HG03175 (cell line): ENCODE measurements at regions not wholly inside any gene's neighbourhood (a gene's known extent, or its start where the extent isn't known, plus 50 kb on each side); places are given as distances from the start of the nearest gene placed in this dataset.

Experiments used
- ATAC-seq: cut with Tn5 transposase; IDR thresholded peaks from one replicate; pipeline ENCODE4 v1.9.1; 2021; ENCODE audit warnings: mild to moderate bottlenecking, moderate library complexity; ENCODE audit not compliant: unreplicated experiment

DNA sequence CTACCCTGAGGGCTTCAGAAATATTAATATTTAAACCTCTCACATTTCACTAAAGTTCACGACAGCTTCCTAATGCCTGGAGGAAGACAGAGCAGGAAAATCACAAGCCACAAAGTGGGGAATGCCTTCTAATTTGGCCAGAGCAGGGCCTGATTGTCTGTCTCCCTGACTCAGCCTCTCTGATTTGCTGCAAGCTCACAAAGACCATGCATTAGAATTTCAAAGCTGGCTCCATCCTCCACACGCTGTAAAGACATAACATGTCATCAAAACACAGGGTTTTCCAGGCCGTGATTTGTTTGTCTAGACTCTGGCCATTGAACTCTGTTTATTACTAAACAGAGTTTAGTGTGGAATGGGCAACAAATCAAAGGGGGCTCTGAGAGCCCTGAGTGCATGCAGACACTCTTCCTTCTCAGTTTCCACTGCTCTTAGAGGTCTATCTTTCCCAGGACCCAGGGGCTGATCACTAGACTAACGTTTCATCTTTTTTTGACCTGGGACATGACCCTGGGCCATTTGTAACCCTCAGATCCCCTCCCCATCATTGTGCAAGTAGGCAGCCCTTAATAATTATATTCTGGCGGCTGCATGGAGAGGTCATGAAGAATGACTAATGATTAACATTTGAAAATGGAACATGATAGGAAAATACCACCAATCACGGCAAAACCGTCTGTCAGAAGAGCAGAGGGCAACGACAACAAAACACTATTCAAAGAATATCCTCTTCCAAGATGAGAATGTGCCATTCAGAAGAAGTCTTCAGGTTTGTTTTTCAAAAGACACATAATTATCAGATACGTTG is 140.2 kb downstream of the ENC1 start:
- ATAC-seq, result no peak

DNA sequence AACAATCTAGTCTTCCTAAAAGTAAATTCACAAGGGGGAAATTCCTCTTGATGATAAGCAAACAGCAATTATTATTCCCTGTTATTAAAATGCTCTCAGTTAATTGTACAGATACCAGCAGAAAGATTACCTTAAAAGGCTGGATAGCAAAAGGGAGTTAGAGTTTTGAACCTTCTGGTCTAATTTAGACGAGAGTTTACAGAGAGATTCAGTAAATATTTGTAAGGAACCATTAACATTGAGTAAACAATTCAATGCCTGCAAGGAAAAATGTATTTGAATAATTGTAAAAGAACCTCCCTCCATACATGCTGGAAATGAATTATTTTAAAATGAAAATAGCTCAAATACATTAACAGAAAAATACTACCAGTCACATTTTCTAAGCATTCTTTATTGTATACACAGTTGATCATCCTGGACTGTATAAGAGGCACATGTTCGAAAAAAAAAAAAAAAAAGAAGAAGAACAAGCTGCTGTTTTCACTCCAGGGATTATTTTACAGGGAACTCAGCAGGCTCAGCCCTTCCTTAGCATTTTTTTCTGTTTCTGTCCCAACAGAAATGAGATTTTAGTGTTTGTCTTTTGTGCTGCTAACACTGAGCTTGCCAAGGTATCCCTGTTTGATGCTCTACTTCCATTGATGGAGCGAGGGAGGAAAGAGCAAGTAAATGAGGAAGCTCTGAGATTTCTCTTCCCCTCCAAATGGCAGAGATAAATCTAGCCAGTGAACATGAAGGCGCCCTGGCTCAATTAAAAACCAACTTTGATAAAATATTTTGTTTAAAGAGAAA is 141.1 kb downstream of the ENC1 start:
- no peak for ATAC-seq

DNA sequence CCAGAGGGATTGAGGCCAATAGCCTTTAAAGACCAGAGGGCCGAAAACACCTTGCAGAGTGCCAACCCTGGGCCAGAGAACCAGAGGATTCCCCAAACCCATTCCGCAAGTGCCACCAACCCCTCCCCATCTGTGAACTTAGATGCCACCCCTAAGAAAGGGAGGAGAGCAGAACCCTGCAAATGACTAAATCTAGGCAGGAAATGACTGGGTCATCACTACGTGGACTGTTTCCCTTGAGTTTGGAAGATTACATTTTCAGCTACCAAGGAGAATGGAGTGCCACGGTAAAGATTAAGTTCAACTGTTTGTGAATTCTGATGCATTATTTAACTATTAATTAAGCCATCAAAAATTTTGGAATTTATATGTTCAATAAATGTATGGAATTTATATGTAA is 142.8 kb downstream of the ENC1 start:
- ATAC-seq, result no peak

DNA sequence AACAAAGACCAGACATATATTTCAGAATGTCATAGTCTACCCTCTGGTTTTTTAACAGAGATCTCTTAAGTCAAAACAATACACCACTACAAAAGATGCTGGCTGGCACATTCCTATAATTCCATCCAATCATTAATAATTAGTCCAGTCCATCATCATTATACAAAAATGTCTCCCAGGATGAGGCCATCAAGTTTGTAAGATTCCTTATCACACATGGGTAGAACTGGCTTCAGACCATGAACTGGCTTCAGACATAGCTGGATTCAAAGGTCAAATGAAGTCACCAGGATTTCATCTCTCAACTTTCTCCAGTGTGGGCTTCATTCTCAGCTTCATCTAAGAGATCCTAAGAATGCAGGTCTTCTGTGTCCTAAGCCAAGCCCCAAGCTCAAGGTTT is 147.1 kb downstream of the ENC1 start:
- no peak for ATAC-seq

DNA sequence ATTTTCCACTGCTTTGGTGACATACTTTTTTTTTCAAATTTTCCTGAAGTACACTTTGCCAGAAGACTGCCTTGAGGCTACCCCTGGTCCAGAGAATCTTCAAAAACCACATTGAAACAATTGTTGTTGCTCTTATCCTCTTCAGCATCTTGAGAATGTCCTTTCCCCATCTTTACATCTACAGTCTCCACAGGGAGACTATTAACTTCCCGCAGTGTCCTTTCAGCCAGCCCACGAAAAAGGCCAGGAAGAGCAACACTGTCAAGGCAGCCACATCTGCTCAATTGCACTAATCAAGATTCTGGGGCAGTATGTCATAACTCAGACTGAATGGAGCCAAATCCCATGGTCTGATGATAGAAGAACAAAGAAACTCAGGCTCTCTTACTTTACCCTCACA is 148.3 kb downstream of the ENC1 start:
- ATAC-seq, result no peak

DNA sequence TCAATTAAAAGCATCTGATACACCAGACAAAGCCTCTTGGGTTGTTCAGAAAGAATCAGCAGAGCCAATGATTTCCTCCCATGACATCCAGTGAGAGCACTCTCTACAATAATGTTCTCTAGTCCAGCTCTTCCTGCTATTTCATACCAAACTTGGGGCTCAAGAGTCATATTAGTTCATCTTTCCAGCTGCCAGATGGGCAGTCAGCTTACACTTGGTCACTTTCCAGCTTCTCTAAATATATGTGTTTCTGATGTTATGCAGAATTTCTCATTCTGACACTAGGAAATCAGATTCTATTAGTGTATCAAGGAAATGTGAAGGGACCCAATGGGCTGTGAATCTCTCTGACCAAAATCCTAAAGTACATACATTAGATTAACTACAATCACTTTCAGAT is 148.9 kb downstream of the ENC1 start:
- ATAC-seq, result no peak

DNA sequence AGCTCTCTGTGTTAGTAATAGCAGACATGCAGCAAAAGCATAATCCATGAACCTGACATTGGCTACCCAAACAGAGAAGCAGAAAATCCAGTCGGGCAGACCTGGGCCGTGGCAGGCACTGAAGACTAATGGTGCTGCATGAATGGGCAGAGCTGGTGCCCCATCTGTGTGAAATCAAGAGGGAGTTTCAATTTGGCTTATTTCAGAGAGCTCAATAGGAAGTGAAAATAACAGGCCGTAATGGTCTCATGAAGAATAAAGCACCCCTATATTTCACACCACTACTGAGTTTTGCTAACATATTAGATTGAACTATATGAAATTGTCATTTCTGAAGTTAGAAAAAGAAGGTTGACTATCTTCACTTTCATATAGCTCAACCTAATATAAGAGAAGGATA is 149.7 kb downstream of the ENC1 start:
- peak; percentile 98 for ATAC-seq

DNA sequence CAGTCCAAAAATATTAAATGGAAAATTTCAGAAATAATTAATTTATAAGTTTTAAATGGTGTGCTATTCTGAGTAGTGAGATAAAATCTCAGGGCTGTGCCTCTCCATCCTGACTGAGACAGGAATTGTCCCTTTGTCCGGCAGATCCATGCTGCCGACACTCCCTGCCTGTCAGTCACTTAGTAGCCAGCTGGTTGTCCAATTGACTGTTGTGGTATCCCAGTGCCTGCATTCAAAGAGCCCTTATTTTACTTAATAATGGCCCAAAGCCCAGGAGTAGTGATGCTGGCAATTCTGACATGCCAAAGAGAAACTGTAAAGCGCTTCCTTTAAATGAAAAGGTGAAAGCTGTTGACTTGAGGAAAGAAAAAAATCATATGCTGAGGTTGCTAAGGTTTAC is 157.5 kb downstream of the ENC1 start:
- no peak for ATAC-seq

DNA sequence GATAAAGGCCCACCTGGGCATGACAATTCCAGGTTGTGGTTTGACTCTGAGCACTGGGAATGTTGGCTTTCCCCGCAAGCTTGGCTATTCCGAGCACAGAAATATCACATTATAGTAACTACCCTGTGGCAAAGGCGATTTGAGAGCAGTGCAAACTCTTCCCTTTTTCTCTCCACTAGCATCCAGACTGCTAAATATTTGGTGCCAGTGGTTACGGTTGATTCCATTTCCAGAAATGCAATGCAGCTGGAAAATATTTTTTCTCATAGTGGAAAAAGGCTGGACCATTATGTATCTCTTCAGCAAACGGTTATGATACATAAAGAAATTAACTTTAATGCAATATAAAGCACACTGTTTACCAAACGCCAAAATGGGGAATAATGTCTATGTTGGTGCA is 158.0 kb downstream of the ENC1 start:
- ATAC-seq, result no peak

DNA sequence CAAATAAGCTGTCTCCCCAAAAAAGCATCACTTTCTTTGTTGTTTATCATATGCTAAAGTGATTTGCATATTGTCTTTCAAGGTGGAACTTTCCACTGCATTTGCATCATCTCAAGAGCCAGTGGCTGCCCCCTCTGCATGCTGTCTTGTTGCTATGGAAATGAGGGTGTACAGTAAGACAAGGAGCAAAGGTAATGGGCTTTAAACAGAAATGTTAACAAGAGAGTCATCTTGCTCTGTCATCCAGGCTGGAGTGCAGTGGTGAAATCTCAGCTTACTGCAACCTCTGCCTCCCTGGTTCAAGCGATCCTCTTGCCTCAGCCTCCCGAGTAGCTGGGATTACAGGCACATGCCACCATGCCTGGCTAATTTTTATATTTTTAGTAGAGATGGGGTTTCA is 159.2 kb downstream of the ENC1 start:
- ATAC-seq, result peak; percentile 91

DNA sequence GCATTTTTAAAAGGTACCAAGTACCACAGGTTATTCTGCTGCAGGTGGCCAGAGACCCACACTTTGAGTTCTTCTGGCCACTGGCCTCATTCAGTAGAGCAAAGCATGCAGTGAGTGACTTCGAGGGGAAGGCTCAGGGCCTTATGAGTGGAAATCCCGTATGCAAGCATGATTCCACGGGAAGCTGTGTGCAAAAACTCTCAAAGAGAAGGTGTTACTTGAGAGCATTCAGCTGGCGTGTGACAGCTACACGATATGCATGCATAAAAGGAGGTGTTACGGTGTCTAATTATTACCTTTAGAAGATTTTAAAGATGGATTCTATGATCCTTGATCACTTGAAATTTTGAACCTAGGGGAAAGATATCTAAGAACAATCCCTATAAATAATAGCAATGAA is 160.3 kb downstream of the ENC1 start:
- ATAC-seq, result no peak

DNA sequence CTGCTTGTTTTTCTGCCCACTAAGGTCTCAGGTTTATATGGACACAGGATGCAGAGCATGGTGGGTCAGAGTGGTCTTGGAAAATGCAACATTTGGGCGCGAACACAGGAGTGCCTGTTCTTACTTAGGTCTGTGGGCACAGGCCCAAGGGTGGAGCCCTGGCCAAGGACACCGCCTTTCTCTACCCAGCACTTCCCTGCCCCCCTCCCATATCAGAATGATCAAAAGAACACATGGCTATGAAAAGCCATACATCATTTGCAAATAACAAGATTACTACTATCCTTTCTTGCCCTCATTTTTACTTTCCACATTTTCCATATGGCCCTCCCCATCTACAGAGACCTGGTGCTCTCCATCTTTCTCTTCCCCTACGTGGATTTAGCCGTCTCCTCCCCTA is 162.2 kb downstream of the ENC1 start:
- no peak for ATAC-seq

DNA sequence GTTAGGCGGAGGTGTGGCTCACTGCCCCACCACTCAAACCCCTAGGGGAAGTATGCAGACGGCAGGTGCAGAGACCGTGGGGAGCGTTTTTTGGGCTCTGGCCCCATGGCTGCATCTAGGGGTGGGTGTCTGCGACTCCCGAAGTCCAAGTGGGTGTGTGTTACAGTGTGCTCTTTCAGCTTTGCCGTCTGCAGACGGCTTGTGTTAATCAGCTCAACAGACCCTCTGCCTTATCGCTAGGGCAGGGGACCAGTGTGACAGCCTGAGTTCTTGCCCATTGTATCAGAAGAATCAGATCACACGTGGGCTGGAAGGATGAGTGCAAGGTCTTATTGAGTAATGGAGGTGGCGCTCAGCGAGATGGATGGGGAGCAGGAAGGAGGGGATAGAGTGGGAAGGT is 162.8 kb downstream of the ENC1 start:
- no peak for ATAC-seq

DNA sequence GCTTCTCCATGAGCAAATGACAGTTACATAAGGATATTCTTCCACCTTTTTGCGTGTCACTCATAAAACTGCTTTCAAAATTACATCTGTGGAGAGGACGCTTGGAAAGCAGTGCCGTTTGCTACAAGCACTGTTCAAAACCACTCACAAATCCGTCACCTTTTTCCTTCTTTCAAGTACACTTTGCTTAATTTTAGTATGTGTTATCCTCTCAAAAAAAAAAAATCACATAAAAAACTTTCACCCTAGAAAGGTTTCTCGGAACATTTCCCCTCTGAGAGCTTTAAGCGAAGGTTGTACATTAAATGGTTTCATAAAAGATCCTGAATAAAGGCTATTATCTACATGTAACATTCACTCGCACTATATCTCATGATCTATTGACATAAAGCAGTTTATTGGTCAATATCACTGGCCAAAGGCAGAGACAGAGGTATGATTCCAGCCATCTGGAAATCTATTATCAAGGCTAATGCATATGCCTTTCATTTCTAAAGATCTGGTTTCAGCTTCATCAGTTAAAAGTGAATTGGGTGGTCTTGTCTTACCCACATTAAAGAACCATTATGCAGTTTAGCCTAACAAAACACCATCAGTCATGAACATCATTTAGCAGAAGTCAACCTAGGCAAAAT is 163.6 kb downstream of the ENC1 start:
- ATAC-seq, result no peak

DNA sequence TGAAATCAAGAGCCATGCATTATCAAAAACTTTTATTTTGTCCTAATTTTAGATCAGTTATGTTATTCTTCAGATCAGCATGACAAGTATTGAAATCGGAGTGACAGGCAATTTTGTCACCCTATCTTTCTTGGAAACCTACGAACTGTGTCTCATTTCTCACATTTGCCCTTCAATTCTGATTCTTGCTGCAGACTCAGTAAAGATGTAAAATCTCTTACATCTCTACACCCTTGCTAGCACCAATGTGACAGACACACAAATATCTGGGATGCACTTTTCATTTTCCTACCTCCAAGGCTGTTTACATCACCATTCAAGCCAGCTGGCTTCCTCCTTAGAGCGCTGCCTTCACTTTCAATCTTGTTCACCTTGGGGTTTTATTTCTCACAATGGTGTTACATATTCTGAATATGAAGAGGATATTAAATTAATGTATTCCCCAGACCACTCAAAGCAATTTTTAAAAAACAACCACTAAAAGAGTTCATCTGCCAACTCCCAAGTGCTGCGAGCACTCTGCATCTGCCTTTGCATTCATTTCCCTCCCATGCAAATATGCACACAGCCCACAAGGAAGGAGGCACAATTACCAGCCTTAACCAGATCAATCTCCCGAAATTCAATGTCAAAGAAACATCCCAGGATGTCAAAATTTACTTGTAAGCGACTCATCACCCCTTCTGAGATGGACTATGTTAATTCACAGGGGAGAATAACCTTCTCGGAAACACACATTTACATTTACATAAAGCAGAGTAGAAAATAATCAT is 164.3 kb downstream of the ENC1 start:
- ATAC-seq, result no peak

DNA sequence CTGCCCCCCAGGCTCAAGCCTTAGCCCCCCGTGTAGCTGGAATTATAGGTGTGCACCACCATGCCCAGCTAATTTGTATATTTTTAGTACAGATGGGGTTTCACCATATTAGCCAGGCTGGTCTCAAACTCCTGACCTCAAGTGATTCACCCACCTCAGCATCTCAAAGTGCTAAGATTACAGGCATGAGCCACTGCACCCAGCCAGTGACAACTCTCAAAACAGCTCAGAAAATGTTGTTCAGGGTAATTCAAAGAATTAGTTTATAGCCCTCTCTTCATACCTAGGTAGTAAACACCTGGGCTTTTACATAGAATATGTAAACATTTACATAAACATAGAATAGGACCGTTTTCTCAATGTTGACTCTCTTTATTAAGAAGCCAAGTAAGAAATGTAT is 168.7 kb downstream of the ENC1 start:
- no peak for ATAC-seq

DNA sequence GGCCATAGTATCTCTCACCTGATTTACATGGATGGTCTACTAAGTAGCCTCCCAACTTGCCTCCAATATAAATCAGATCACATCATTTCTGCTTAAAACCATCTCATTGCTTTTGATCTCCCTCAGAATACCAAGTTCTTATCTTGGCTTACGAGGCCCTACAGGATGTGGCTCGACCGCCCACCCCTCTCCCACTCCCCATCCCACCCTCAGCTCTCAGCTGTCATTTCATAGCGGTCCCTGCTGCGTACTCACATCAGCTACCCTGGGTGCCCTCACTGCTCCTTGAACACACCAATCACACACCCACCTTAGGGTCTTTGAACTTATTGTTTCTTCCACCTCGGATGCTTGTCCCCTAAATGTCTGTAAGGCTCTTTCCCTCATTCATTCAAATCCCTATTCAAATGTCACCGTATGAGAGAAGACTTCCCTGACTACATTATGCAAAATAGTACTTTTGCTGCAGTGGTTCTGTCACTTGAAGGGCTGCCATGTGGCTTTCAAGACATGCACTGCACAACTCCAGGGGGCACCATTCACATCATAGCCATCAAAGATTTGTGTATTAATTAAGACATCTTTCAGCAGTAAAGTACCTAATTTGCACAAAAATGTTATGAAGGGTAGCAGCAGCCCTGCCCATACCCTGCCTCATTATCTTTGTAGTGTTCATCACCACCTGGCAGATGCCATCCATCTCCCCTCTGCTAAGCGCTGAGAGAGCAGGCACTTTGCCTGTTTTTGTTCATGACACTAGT is 171.1 kb downstream of the ENC1 start:
- no peak for ATAC-seq

DNA sequence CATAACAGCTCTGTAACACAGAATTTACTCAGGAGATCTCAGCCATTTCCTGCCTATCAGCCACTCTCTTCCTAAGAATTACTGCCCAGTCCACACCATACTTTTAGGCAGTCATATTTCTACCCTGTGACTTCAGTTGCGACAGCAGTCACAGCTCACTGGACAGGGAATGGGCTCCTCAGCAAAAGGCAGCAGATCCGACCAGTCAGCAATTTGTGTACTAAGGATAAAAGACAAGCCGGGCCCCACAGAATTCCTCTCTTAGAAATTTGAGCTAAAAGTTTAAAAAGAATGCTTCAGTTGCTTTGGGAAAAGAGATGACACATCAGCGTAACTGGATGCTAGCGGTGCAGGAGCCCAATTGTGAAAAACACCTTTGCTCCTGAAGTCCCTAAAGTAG is 172.1 kb downstream of the ENC1 start:
- ATAC-seq, result no peak

DNA sequence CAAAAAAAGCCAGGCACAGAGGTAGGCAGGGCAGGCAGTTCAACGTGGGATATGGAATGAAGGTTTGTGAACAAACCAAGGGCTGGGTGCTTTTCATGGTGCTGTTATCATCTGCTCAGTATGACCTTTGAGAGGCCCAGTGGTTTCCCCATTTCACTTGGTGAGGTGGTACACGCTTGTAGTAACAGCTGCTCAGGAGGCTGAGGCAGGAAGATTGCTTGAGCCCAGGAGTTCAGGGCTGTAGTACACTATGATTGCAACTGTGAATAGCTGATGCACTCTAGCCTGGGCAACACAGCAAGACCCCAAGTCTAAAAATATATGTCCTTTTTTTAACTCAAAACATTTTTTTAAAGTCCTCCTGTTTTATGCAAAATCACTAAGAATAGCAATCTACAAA is 174.8 kb downstream of the ENC1 start:
- no peak for ATAC-seq

DNA sequence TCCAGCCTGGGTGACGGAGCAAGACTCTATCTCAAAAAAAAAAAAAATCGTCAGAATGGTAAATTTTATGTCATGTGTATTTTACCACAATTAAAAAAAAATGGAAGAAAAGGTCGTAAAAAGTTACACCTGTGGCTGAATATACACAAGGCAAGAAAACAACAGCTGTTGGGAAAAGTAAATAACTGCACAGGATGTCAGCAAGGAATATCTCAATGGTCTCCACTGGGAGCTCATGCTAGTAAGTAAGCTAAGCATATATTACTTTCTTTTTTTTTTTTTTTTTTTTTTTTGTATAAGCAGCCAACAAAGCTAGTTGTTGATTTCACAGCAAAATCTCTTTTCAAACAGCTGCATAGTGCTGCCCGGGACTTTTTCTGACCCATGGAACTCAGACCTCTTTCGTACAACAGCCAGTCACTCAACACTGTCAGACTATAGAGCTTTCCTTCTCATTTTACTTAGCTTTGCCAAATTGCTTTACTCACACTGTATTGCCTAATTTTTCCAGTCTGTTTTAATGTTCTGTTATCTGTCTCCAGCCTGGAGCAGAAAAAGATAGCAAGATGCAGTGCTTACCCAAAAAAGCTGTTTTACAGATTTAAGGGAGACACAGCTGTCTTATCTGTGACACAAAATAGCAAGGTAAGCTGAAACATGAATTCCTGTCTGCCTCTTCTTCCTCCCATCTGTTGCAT is 175.9 kb downstream of the ENC1 start:
- ATAC-seq, result no peak
